Natural killer cell (primary cell): ENCODE measurements at regions not wholly inside any gene's neighbourhood (a gene's known extent, or its start where the extent isn't known, plus 50 kb on each side); places are given as distances from the start of the nearest gene placed in this dataset.

Experiments
- ATAC-seq, 3 donors: fragments of 150-1000 bp in 2 of 3; fragments of 200-7000 bp in 1 of 3; cut with Tn5 transposase; 1 replicate in 1 of 3; 2 replicates in 2 of 3; pipeline ENCODE4 v1.10.0; 2021; ENCODE audit warnings: mild to moderate bottlenecking in 2 of 3, moderate library complexity in 2 of 3
- DNase-seq, 2 donors: peaks; one replicate each; pipeline versions ENCODE4 v3.0.0 to v3.0.0-alpha.2; 2013 to 2021; ENCODE audit warnings: mixed read lengths in 1 of 2
- H3K27ac ChIP-seq: one replicate; pipeline ENCODE4 v1.5.1; 2013; ENCODE audit warnings: mild to moderate bottlenecking, low read length
- H3K27me3 ChIP-seq: one replicate; pipeline ENCODE4 v1.6.1; 2013; ENCODE audit warnings: low read length; ENCODE audit not compliant: control insufficient read depth, insufficient read depth
- H3K36me3 ChIP-seq: one replicate; pipeline ENCODE4 v1.6.1; 2013; ENCODE audit warnings: low read length; ENCODE audit not compliant: control insufficient read depth, insufficient read depth
- H3K4me1 ChIP-seq: one replicate; pipeline ENCODE4 v1.6.1; 2013; ENCODE audit warnings: low read length; ENCODE audit not compliant: control insufficient read depth, insufficient read depth
- H3K4me3 ChIP-seq: one replicate; pipeline ENCODE4 v1.5.1; 2013; ENCODE audit warnings: low read length
- H3K9me3 ChIP-seq: one replicate; pipeline ENCODE4 v1.6.1; 2013; ENCODE audit warnings: low read length; ENCODE audit not compliant: control insufficient read depth, insufficient read depth
- H3K27ac Mint-ChIP-seq, 2 donors: one replicate each; pipeline ENCODE4 v1.8.0; 2022; ENCODE audit warnings: mild to moderate bottlenecking in 2 of 2, mixed read lengths in 2 of 2, moderate library complexity in 1 of 2
- H3K27me3 Mint-ChIP-seq, 2 donors: one replicate each; pipeline ENCODE4 v1.8.0; 2022; ENCODE audit warnings: low read depth in 2 of 2, mixed read lengths in 2 of 2
- H3K36me3 Mint-ChIP-seq: one replicate; pipeline ENCODE4 v1.8.0; 2022; ENCODE audit warnings: mixed read lengths
- H3K4me1 Mint-ChIP-seq, 2 donors: one replicate each; pipeline ENCODE4 v1.8.0; 2022; ENCODE audit warnings: mixed read lengths in 2 of 2
- H3K4me3 Mint-ChIP-seq: one replicate; pipeline ENCODE4 v1.8.0; 2022; ENCODE audit warnings: mild to moderate bottlenecking, moderate library complexity, mixed read lengths
- H3K9me3 Mint-ChIP-seq, 2 donors: one replicate each; pipeline ENCODE4 v1.8.0; 2022; ENCODE audit warnings: mixed read lengths in 2 of 2
- CTCF ChIP-seq: fragments of 200-600 bp; IDR thresholded peaks from one replicate; pipeline ENCODE4 v1.8.0; 2022; ENCODE audit warnings: antibody characterized with exemption
- WGBS: methylation state at CpG from one replicate; pipeline ENCODE4 v1.1.7; 2013; ENCODE audit warnings: missing lambda C conversion rate; ENCODE audit not compliant: insufficient coverage; 5-methylcytosine and 5-hydroxymethylcytosine counted together
- intact Hi-C: fragments of 100-400 bp; cut with micrococcal nuclease; formaldehyde crosslinking; loops from one replicate; pipeline ENCODE4 v1.14.2; 2022

GRCh38 chr6:92915466-92915865, 503.9 kb downstream of the EPHA7 start:
- H3K4me3 ChIP-seq: no peak overlapping the region
- 50% methylated on average over 1 of the region's 2 CpGs for WGBS
- peaks cover 3% of the 10 kb centered on the region for H3K9me3 ChIP-seq
- TF ChIP-seq CTCF: no peak
- Mint-ChIP-seq H3K4me3 (no peak overlapping the region), H3K27ac (no peak overlapping the region), H3K4me1 (no peaks in the 10 kb centered on the region), H3K9me3 (peaks cover 14 to 21% of the 10 kb centered on the region in 2 donors), H3K27me3 (no peaks in the 10 kb centered on the region), H3K36me3 (no peaks in the 10 kb centered on the region)
- ATAC-seq: no peak
- no peak overlapping the region for H3K27ac ChIP-seq
- no peaks in the 10 kb centered on the region for H3K4me1 ChIP-seq
- intact Hi-C loops: no loop called here
- H3K27me3 ChIP-seq: no peaks in the 10 kb centered on the region
- no peak for DNase-seq
- no peaks in the 10 kb centered on the region for H3K36me3 ChIP-seq

DNA sequence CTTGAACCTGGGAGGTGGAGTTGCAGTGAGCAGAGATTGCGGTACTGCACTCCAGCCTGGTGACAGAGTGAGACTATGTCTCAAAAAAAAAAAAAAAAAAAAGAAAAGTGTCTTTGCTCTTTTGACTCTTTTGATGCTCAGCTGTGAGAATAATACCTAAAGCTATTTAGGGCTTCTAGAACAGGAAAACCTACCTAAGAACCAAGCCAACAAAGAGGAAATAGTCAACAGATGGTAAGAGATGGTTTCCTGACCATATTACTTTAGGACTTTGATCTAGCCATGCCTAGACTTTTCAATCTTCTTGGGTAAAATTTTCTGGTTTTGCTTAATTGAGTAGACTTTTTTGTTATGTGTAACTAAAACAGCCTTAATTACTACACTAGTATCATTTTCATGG, 508.1 kb downstream of the EPHA7 start:
- no peak for ATAC-seq
- no peak for DNase-seq
- no peaks in the 10 kb centered on the region for H3K36me3 ChIP-seq
- no peaks in the 10 kb centered on the region for H3K27me3 Mint-ChIP-seq
- no peaks in the 10 kb centered on the region for H3K4me1 Mint-ChIP-seq
- intact Hi-C loops: no loop called here
- no peak overlapping the region for H3K4me3 Mint-ChIP-seq
- peaks cover 3% of the 10 kb centered on the region for H3K9me3 ChIP-seq
- 71% methylated on average over 1 of the region's 1 CpG for WGBS
- no peaks in the 10 kb centered on the region for H3K4me1 ChIP-seq
- no peaks in the 10 kb centered on the region for H3K27me3 ChIP-seq
- H3K4me3 ChIP-seq: no peak overlapping the region
- no peak for TF ChIP-seq CTCF
- peaks cover 19 to 22% of the 10 kb centered on the region in 2 donors for H3K9me3 Mint-ChIP-seq
- H3K27ac Mint-ChIP-seq: no peak overlapping the region
- no peaks in the 10 kb centered on the region for H3K36me3 Mint-ChIP-seq
- no peak overlapping the region for H3K27ac ChIP-seq

GRCh38 chr6:92910646-92911045, 508.7 kb downstream of the EPHA7 start:
- WGBS: no CpG with 5 or more reads among the region's 1 CpG
- Histone ChIP-seq H3K4me1 (no peaks in the 10 kb centered on the region), H3K4me3 (no peak overlapping the region), H3K27me3 (no peaks in the 10 kb centered on the region), H3K9me3 (peaks cover 3% of the 10 kb centered on the region), H3K27ac (no peak overlapping the region), H3K36me3 (no peaks in the 10 kb centered on the region)
- H3K27me3 Mint-ChIP-seq: no peaks in the 10 kb centered on the region
- H3K9me3 Mint-ChIP-seq: peaks cover 17 to 19% of the 10 kb centered on the region in 2 donors
- no peak overlapping the region for H3K27ac Mint-ChIP-seq
- no peaks in the 10 kb centered on the region for H3K4me1 Mint-ChIP-seq
- TF ChIP-seq CTCF: no peak
- ATAC-seq: no peak
- no peaks in the 10 kb centered on the region for H3K36me3 Mint-ChIP-seq
- intact Hi-C loops: no loop called here
- no peak for DNase-seq
- no peak overlapping the region for H3K4me3 Mint-ChIP-seq

GRCh38 chr6:92906385-92906784, 513.0 kb downstream of the EPHA7 start:
- H3K4me1 ChIP-seq: no peaks in the 10 kb centered on the region
- H3K4me3 Mint-ChIP-seq: no peak overlapping the region
- H3K27ac ChIP-seq: no peak overlapping the region
- no peak overlapping the region for H3K27ac Mint-ChIP-seq
- no peaks in the 10 kb centered on the region for H3K27me3 Mint-ChIP-seq
- TF ChIP-seq CTCF: no peak
- WGBS: 67% methylated on average over 1 of the region's 1 CpG
- intact Hi-C loops: no loop called here
- no peaks in the 10 kb centered on the region for H3K36me3 ChIP-seq
- no peaks in the 10 kb centered on the region for H3K9me3 ChIP-seq
- H3K4me3 ChIP-seq: no peak overlapping the region
- DNase-seq (no peak), ATAC-seq (no peak)
- H3K36me3 Mint-ChIP-seq: no peaks in the 10 kb centered on the region
- no peaks in the 10 kb centered on the region for H3K27me3 ChIP-seq
- H3K4me1 Mint-ChIP-seq: no peaks in the 10 kb centered on the region
- peaks cover 17 to 18% of the 10 kb centered on the region in 2 donors for H3K9me3 Mint-ChIP-seq
